Heart left ventricle (tissue), 13 donors: ENCODE measurements at regions not wholly inside any gene's neighbourhood (a gene's known extent, or its start where the extent isn't known, plus 50 kb on each side); places are given as distances from the start of the nearest gene placed in this dataset.

Experiments
- POLR2A ChIP-seq, 2 donors: fragments of 450-650 bp; IDR thresholded peaks; one replicate each; pipeline ENCODE4 v1.6.1; 2017; ENCODE audit warnings: antibody characterized with exemption in 2 of 2, mild to moderate bottlenecking in 2 of 2, moderate library complexity in 2 of 2
- TF ChIP-seq, protein P1 (sequence below), 12 donors: fragments of 200-600 bp; sonication (generic) in 4 of 12; IDR thresholded peaks; one replicate each; pipeline versions ENCODE4 v1.5.0 to v1.8.0; 2018 to 2022; ENCODE audit warnings: antibody characterized with exemption in 12 of 12, mild to moderate bottlenecking in 5 of 12
- donor health status: ischemic (EF 13 %, LVEDD 7.1; RV severe dilation, severe dysfunction).
- donor health status: DM: no; HTN: yes; CAD: no.
- donor health status: DM: no; HTN: no; CAD: no.
- donor health status: ischemic (EF 25% LVEDD 6.9; RV normal size, moderate dysfunction).
- donor health status: ischemic (EF 25% LVEDD 5.7; RV mildly dilated, moderate dysfunction).
- donor health status: ischemic (EF 35%, LVEDD 5.7; RV mildly dilated, moderate dysfunction).
- donor health status: nonischemic (EF 11% LVEDD 7.7; RV severe dilation, severe dysfunction).
- donor health status: DM: yes; HTN: yes; CAD: no.
- donor health status: PGD.
- donor health status: ischemic (EF 29% LVEDD 5.4; RV normal size, mild dysfunction).
- donor health status: nonischemic (EF 23%, LVEDD 6.1; RV moderate dilation, normal function).

DNA sequence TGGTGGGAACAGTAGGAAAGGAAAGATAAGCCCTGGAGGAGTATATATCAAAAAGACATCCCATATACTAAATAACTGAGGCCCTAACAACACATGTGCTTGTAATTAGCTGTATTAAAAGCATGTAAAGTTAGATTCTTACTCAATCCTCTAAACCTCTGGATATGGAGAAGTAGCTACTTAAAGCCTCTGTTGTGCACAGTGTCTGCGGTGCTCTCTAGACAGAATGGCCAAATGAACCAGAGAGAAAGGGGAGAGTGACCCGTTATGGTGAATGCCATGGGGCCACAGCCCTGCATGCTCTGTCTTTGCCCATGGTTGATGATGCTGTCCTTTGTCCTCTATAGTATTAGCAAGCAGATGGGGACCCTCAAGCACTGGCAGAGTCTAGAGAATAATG, 104.4 kb upstream of the SLC8A1 start:
- TF ChIP-seq, protein P1, sequence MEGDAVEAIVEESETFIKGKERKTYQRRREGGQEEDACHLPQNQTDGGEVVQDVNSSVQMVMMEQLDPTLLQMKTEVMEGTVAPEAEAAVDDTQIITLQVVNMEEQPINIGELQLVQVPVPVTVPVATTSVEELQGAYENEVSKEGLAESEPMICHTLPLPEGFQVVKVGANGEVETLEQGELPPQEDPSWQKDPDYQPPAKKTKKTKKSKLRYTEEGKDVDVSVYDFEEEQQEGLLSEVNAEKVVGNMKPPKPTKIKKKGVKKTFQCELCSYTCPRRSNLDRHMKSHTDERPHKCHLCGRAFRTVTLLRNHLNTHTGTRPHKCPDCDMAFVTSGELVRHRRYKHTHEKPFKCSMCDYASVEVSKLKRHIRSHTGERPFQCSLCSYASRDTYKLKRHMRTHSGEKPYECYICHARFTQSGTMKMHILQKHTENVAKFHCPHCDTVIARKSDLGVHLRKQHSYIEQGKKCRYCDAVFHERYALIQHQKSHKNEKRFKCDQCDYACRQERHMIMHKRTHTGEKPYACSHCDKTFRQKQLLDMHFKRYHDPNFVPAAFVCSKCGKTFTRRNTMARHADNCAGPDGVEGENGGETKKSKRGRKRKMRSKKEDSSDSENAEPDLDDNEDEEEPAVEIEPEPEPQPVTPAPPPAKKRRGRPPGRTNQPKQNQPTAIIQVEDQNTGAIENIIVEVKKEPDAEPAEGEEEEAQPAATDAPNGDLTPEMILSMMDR (IDR thresholded peaks at IDR 0.05) = no peak
- TF ChIP-seq POLR2A (IDR thresholded peaks at IDR 0.05) = no peak
